Keratinocyte (primary cell): ENCODE measurements at regions not wholly inside any gene's neighbourhood (a gene's known extent, or its start where the extent isn't known, plus 50 kb on each side); places are given as distances from the start of the nearest gene placed in this dataset.

Source experiments
- DNase-seq: peaks from one replicate; pipeline ENCODE4 v3.0.0-alpha.2; 2011; ENCODE audit warnings: low read depth, missing footprints, low spot score
- FAIRE-seq: peaks from 2 replicates; lab custom pipeline; 2011; peaks lifted over from hg19 to GRCh38; lab: Jason Lieb, UNC
- H2AFZ ChIP-seq: 2 replicates; pipeline ENCODE4 v1.6.0; 2012; ENCODE audit warnings: low read length, control low read depth, inconsistent platforms; ENCODE audit not compliant: control insufficient read depth
- H3K27ac ChIP-seq: 2 replicates; pipeline ENCODE4 v1.5.1; 2011; ENCODE audit warnings: low read length; ENCODE audit not compliant: control insufficient read depth, insufficient read depth
- H3K27me3 ChIP-seq: 3 replicates; pipeline ENCODE4 v1.6.0; 2011; ENCODE audit warnings: low read length; ENCODE audit not compliant: control insufficient read depth, insufficient read depth; ENCODE audit errors: extremely low read depth
- H3K36me3 ChIP-seq, 2 experiments: 2 replicates in 1 of 2; 3 replicates in 1 of 2; pipeline ENCODE4 v1.5.1; 2011; ENCODE audit warnings: low read length in 2 of 2, mild to moderate bottlenecking in 1 of 2; ENCODE audit not compliant: control insufficient read depth in 2 of 2, insufficient read depth in 2 of 2; ENCODE audit errors: extremely low read depth in 1 of 2
- H3K4me1 ChIP-seq: 3 replicates; pipeline ENCODE4 v1.5.1; 2011; ENCODE audit warnings: low read length; ENCODE audit not compliant: control insufficient read depth, insufficient read depth; ENCODE audit errors: extremely low read depth
- H3K4me2 ChIP-seq: 3 replicates; pipeline ENCODE4 v1.6.0; 2011; ENCODE audit warnings: low read depth, low read length; ENCODE audit not compliant: control insufficient read depth, insufficient read depth; ENCODE audit errors: extremely low read depth
- H3K4me3 ChIP-seq, 3 experiments: fragments of 200-600 bp in 1 of 3; sonication (generic) in 1 of 3; 2 replicates in 2 of 3; 3 replicates in 1 of 3; pipeline ENCODE4 v1.5.1; 2011 to 2016; ENCODE audit warnings: low read length in 3 of 3, mild to moderate bottlenecking in 3 of 3, control low read depth in 2 of 3, inconsistent platforms in 1 of 3, low read depth in 1 of 3, mixed read lengths in 1 of 3, mixed run types in 1 of 3, moderate library complexity in 1 of 3; ENCODE audit not compliant: control insufficient read depth in 2 of 3, insufficient read depth in 2 of 3; ENCODE audit errors: extremely low read depth in 1 of 3
- H3K79me2 ChIP-seq: 2 replicates; pipeline ENCODE4 v1.6.0; 2012; ENCODE audit warnings: low read length; ENCODE audit not compliant: control insufficient read depth, insufficient read depth
- H3K9ac ChIP-seq: 3 replicates; pipeline ENCODE4 v1.6.0; 2011; ENCODE audit warnings: low read length; ENCODE audit not compliant: control insufficient read depth, insufficient read depth; ENCODE audit errors: extremely low read depth
- H3K9me1 ChIP-seq: 3 replicates; pipeline ENCODE4 v1.6.0; 2011; ENCODE audit warnings: low read length; ENCODE audit not compliant: control insufficient read depth, insufficient read depth; ENCODE audit errors: extremely low read depth
- H3K9me3 ChIP-seq: 2 replicates; pipeline ENCODE4 v1.5.1; 2012; ENCODE audit warnings: low read depth, low read length; ENCODE audit not compliant: control insufficient read depth
- H4K20me1 ChIP-seq: 3 replicates; pipeline ENCODE4 v1.6.0; 2011; ENCODE audit warnings: low read length; ENCODE audit not compliant: control insufficient read depth, insufficient read depth; ENCODE audit errors: extremely low read depth
- CTCF ChIP-seq, 3 experiments: IDR thresholded peaks in 1 of 3; conservative IDR thresholded peaks in 1 of 3; optimal IDR thresholded peaks in 1 of 3; 2 replicates in 2 of 3; 3 replicates in 1 of 3; pipeline versions ENCODE3 to v1.5.1; 2011; ENCODE audit warnings: low read length in 3 of 3, mild to moderate bottlenecking in 3 of 3, moderate library complexity in 2 of 3, control low read depth in 1 of 3, inconsistent platforms in 1 of 3; ENCODE audit not compliant: insufficient read depth in 2 of 3; ENCODE audit errors: extremely low read depth in 1 of 3
- EZH2 ChIP-seq: IDR thresholded peaks from one replicate; pipeline ENCODE4 v1.6.1; 2012; ENCODE audit warnings: inconsistent platforms, mild to moderate bottlenecking, low read length, moderate library complexity
- dilution Hi-C: fragments of 300-500 bp; cut with MboI; formaldehyde crosslinking; loops from one replicate; pipeline ENCODE4 v1.7.0; 2020; ENCODE audit warnings: low sequenced_read_pairs; ENCODE audit not compliant: extremely low pct_ligation_motif_present

- Histone ChIP-seq H3K9ac (no peak overlapping the region), H3K4me2 (no peak overlapping the region), H3K27me3 (peaks cover 24% of the 10 kb centered on the region), H2AFZ (no peak overlapping the region), H3K4me3 (no peak overlapping the region), H3K36me3 (no peaks in the 10 kb centered on the region), H3K9me3 (no peaks in the 10 kb centered on the region), H3K9me1 (no peaks in the 10 kb centered on the region), H3K79me2 (no peaks in the 10 kb centered on the region), H4K20me1 (no peaks in the 10 kb centered on the region), H3K4me1 (peaks cover 4% of the 10 kb centered on the region), H3K27ac (no peak overlapping the region)
- DNase-seq (no peak), FAIRE-seq (no peak)
- dilution Hi-C loops = no loop called here
- TF ChIP-seq CTCF (optimal IDR thresholded peaks at IDR 0.05 in 1 of 3, IDR thresholded peaks at IDR 0.05 in 1 of 3, conservative IDR thresholded peaks at IDR 0.05 in 1 of 3; ENCODE audit: extremely low read depth in 1 of 3, insufficient read depth in 2 of 3, low read length in 3 of 3) = no peak
- no peak for TF ChIP-seq EZH2
Measured at GRCh38 chr3:72462595-72463011, 385.6 kb downstream of the SHQ1 start.

- H3K9me1 ChIP-seq = no peaks in the 10 kb centered on the region
- H3K4me3 ChIP-seq = no peak overlapping the region
- DNase-seq (no peak), FAIRE-seq (no peak)
- no peak overlapping the region for H2AFZ ChIP-seq
- dilution Hi-C loops = no loop called here
- no peaks in the 10 kb centered on the region for H4K20me1 ChIP-seq
- no peaks in the 10 kb centered on the region for H3K36me3 ChIP-seq
- no peak overlapping the region for H3K9ac ChIP-seq
- H3K27me3 ChIP-seq = peaks cover 16% of the 10 kb centered on the region
- no peaks in the 10 kb centered on the region for H3K9me3 ChIP-seq
- TF ChIP-seq CTCF (optimal IDR thresholded peaks at IDR 0.05 in 1 of 3, IDR thresholded peaks at IDR 0.05 in 1 of 3, conservative IDR thresholded peaks at IDR 0.05 in 1 of 3; ENCODE audit: extremely low read depth in 1 of 3, insufficient read depth in 2 of 3, low read length in 3 of 3) (no peak), EZH2 (no peak)
- no peaks in the 10 kb centered on the region for H3K79me2 ChIP-seq
- H3K4me2 ChIP-seq = no peak overlapping the region
- H3K27ac ChIP-seq = no peak overlapping the region
- peaks cover 4% of the 10 kb centered on the region for H3K4me1 ChIP-seq
Measured at GRCh38 chr3:72461787-72462186, 386.5 kb downstream of the SHQ1 start.
